HCT116 (cell line): ENCODE measurements at regions not wholly inside any gene's neighbourhood (a gene's known extent, or its start where the extent isn't known, plus 50 kb on each side); places are given as distances from the start of the nearest gene placed in this dataset.

Experiments
- ATAC-seq: fragments of 200-7000 bp; cut with Tn5 transposase; 2 replicates; pipeline ENCODE4 v1.9.1; 2020; ENCODE audit warnings: mild to moderate bottlenecking, moderate library complexity
- BruUV-seq: library from RNA; stranded (reverse); fragments of 400-500 nt; replicated peaks from 2 replicates; lab custom pipeline; 2021; lab: Mats Ljungman, UMichigan
- CTCF ChIA-PET: fragments of 300-600 bp; sonication (Branson Sonifier 250); formaldehyde crosslinking; loops from one replicate; lab custom pipeline; 2021; ENCODE audit warnings: antibody characterized with exemption; lab: Charles Lee
- POLR2A ChIA-PET: fragments of 300-600, 350-600 bp; sonication (Branson Sonifier 250); formaldehyde crosslinking; loops from one replicate; lab custom pipeline; 2021; ENCODE audit warnings: antibody characterized with exemption; lab: Charles Lee
- RAD21 ChIA-PET, 2 experiments: fragments of 300-600 bp; sonication (Branson Sonifier 250); formaldehyde crosslinking; loops; one replicate each; lab custom pipeline; 2023; ENCODE audit warnings: low total read pairs in 2 of 2; ENCODE audit not compliant: uncharacterized antibody in 2 of 2, unreplicated experiment in 2 of 2, low non-redundant PET in 1 of 2; lab: Charles Lee
- DNase-seq: peaks from one replicate; pipeline ENCODE4 v3.0.0-alpha.2; 2010; ENCODE audit warnings: low read depth, low spot score
- H2AFZ ChIP-seq: fragments of 200-600 bp; shearing (Covaris generic), sonication (generic); 2 replicates; pipeline ENCODE4 v1.6.1; 2017; ENCODE audit warnings: low read depth, mixed run types, mixed read lengths, antibody characterized with exemption, low read length; ENCODE audit not compliant: poor library complexity, severe bottlenecking
- H3K27ac ChIP-seq: 2 replicates; pipeline ENCODE4 v1.5.1; 2012; ENCODE audit warnings: low read depth, low read length
- H3K27me3 ChIP-seq: fragments of 200-600 bp; sonication (generic); 2 replicates; pipeline ENCODE4 v1.6.1; 2016; ENCODE audit warnings: mixed run types, low read length, mixed read lengths; ENCODE audit not compliant: insufficient read depth
- H3K36me3 ChIP-seq, 2 experiments: fragments of 200-500 bp in 1 of 2; fragments of 200-600 bp in 1 of 2; sonication (Bioruptor generic) in 1 of 2; sonication (generic) in 1 of 2; 2 replicates each; pipeline versions ENCODE4 v1.5.1 to v1.6.1; 2014 to 2016; ENCODE audit warnings: low read length in 2 of 2, inconsistent platforms in 1 of 2, mixed read lengths in 1 of 2, mixed run types in 1 of 2; ENCODE audit not compliant: insufficient read depth in 2 of 2, control insufficient read depth in 1 of 2
- H3K4me1 ChIP-seq, 2 experiments: fragments of 200-600 bp in 1 of 2; sonication (generic) in 1 of 2; 2 replicates each; pipeline versions ENCODE4 v1.5.1 to v1.6.1; 2012 to 2017; ENCODE audit warnings: low read length in 2 of 2, inconsistent platforms in 1 of 2, mild to moderate bottlenecking in 1 of 2, mixed read lengths in 1 of 2, mixed run types in 1 of 2, moderate library complexity in 1 of 2; ENCODE audit not compliant: insufficient read depth in 2 of 2, control insufficient read depth in 1 of 2
- H3K4me2 ChIP-seq: fragments of 200-600 bp; sonication (generic); 2 replicates; pipeline ENCODE4 v1.6.1; 2017; ENCODE audit warnings: mixed run types, low read length, mixed read lengths
- H3K4me3 ChIP-seq, 2 experiments: fragments of 200-600 bp in 1 of 2; sonication (generic) in 1 of 2; replicated peaks in 1 of 2; 2 replicates each; pipeline ENCODE4 v1.5.1; 2011 to 2016; ENCODE audit warnings: low read length in 2 of 2, control low read depth in 1 of 2, low read depth in 1 of 2, mild to moderate bottlenecking in 1 of 2, mixed read lengths in 1 of 2, mixed run types in 1 of 2
- H3K79me2 ChIP-seq: fragments of 200-600 bp; sonication (generic); 2 replicates; pipeline ENCODE4 v1.6.1; 2017; ENCODE audit warnings: mild to moderate bottlenecking, mixed run types, low read length, moderate library complexity, mixed read lengths; ENCODE audit not compliant: insufficient read depth
- H3K9ac ChIP-seq: fragments of 200-600 bp; sonication (generic); 2 replicates; pipeline ENCODE4 v1.6.1; 2016; ENCODE audit warnings: low read length, mixed read lengths
- H3K9me2 ChIP-seq: fragments of 200-600 bp; sonication (generic), shearing (Covaris generic); 2 replicates; pipeline ENCODE4 v1.6.1; 2017; ENCODE audit warnings: mixed run types, mild to moderate bottlenecking, moderate library complexity; ENCODE audit not compliant: insufficient read depth
- H3K9me3 ChIP-seq, 2 experiments: fragments of 200-500 bp in 1 of 2; fragments of 200-600 bp in 1 of 2; sonication (Bioruptor generic) in 1 of 2; sonication (generic) in 1 of 2; 2 replicates each; pipeline ENCODE4 v1.6.1; 2014 to 2017; ENCODE audit warnings: low read length in 2 of 2, mixed read lengths in 2 of 2, inconsistent platforms in 1 of 2, low read depth in 1 of 2, mild to moderate bottlenecking in 1 of 2, mixed run types in 1 of 2, moderate library complexity in 1 of 2; ENCODE audit not compliant: control insufficient read depth in 1 of 2, insufficient read depth in 1 of 2
- H4K20me1 ChIP-seq: fragments of 200-600 bp; sonication (generic), shearing (Covaris generic); 2 replicates; pipeline ENCODE4 v1.6.1; 2017; ENCODE audit warnings: mixed run types, mild to moderate bottlenecking, moderate library complexity; ENCODE audit not compliant: insufficient read depth
- ATF3 ChIP-seq: IDR thresholded peaks from 2 replicates; pipeline ENCODE4 v1.6.1; 2012
- CBX3 ChIP-seq: IDR thresholded peaks from 2 replicates; pipeline ENCODE4 v1.6.1; 2012; ENCODE audit warnings: low read depth
- CEBPB ChIP-seq: IDR thresholded peaks from 2 replicates; pipeline ENCODE4 v1.6.1; 2012; ENCODE audit warnings: low read depth
- CTCF ChIP-seq, 3 experiments: fragments of 200-600 bp in 1 of 3; sonication (generic) in 1 of 3; IDR thresholded peaks in 2 of 3; conservative IDR thresholded peaks in 1 of 3; 2 replicates each; pipeline ENCODE4 v1.5.1; 2012 to 2017; ENCODE audit warnings: low read depth in 2 of 3, low read length in 2 of 3, antibody characterized with exemption in 1 of 3, borderline replicate concordance in 1 of 3, control low read depth in 1 of 3, mild to moderate bottlenecking in 1 of 3, mixed read lengths in 1 of 3, mixed run types in 1 of 3, moderate library complexity in 1 of 3; ENCODE audit not compliant: insufficient read depth in 1 of 3
- ELF1 ChIP-seq: IDR thresholded peaks from 2 replicates; pipeline ENCODE4 v1.6.1; 2012; ENCODE audit warnings: low read depth, borderline replicate concordance
- EZH2phosphoT487 ChIP-seq: fragments of 200-600 bp; IDR thresholded peaks from 2 replicates; pipeline ENCODE4 v1.6.1; 2018; ENCODE audit warnings: antibody characterized with exemption, borderline replicate concordance
- JUND ChIP-seq: IDR thresholded peaks from 2 replicates; pipeline ENCODE4 v1.6.1; 2012
- MAX ChIP-seq: IDR thresholded peaks from 2 replicates; pipeline ENCODE4 v1.6.1; 2012
- POLR2A ChIP-seq: IDR thresholded peaks from 2 replicates; pipeline ENCODE4 v1.7.0; 2011; ENCODE audit warnings: borderline replicate concordance; ENCODE audit not compliant: insufficient read depth, insufficient read length; ENCODE audit errors: extremely low read depth
- REST ChIP-seq: IDR thresholded peaks from 2 replicates; pipeline ENCODE4 v1.6.1; 2012; ENCODE audit warnings: low read depth
- SIN3A ChIP-seq: IDR thresholded peaks from 2 replicates; pipeline ENCODE4 v1.6.1; 2012; ENCODE audit warnings: low read depth
- SP1 ChIP-seq: IDR thresholded peaks from 2 replicates; pipeline ENCODE4 v1.6.1; 2012; ENCODE audit warnings: low read depth
- TCF7L2 ChIP-seq: IDR thresholded peaks from 2 replicates; pipeline ENCODE4 v1.7.0; 2011; ENCODE audit warnings: borderline replicate concordance, inconsistent platforms; ENCODE audit not compliant: insufficient read depth, insufficient read length; ENCODE audit errors: extremely low read depth
- ZBTB33 ChIP-seq: IDR thresholded peaks from 2 replicates; pipeline ENCODE4 v1.6.1; 2011; ENCODE audit warnings: mild to moderate bottlenecking, low read length, moderate library complexity; ENCODE audit not compliant: insufficient replicate concordance; ENCODE audit errors: extremely low read depth
- ZFX ChIP-seq: fragments of 450-650 bp; IDR thresholded peaks from 2 replicates; pipeline ENCODE4 v1.6.1; 2017
- intact Hi-C: fragments of 100-400 bp; cut with micrococcal nuclease; formaldehyde crosslinking; loops from 2 replicates; pipeline ENCODE4 v1.10.0; 2022

- no peak for ATAC-seq
Observed at GRCh38 chr9:79242489-79242888, 329.3 kb upstream of the TLE4 start.

More at GRCh38 chr9:79242489-79242888, 329.3 kb upstream of the TLE4 start:
- Histone ChIP-seq H3K27ac (no peak overlapping the region), H3K4me2 (no peak overlapping the region), H3K4me3 (no peak overlapping the region), H3K4me1 (no peaks in the 10 kb centered on the region), H3K36me3 (no peaks in the 10 kb centered on the region), H3K27me3 (no peaks in the 10 kb centered on the region), H3K9me2 (no peaks in the 10 kb centered on the region), H3K79me2 (no peaks in the 10 kb centered on the region), H2AFZ (no peak overlapping the region), H4K20me1 (no peaks in the 10 kb centered on the region; the same call in 1 of the 2 replicates), H3K9ac (no peak overlapping the region), H3K9me3 (no peaks in the 10 kb centered on the region)
- no peak for DNase-seq
- ChIA-PET RAD21 (no interaction called here), POLR2A (no interaction called here), CTCF (no interaction called here)
- intact Hi-C loops, result no loop called here
- TF ChIP-seq CBX3 (no peak), TCF7L2 (no peak), EZH2phosphoT487 (no peak), SIN3A (no peak), JUND (no peak), POLR2A (no peak), ATF3 (no peak), REST (no peak), SP1 (no peak), MAX (no peak), ELF1 (no peak), ZBTB33 (no peak), CTCF (IDR thresholded peaks at IDR 0.05 in 2 of 3, conservative IDR thresholded peaks at IDR 0.05 in 1 of 3; ENCODE audit: borderline replicate concordance in 1 of 3, insufficient read depth in 1 of 3, low read depth in 2 of 3, low read length in 2 of 3) (no peak), ZFX (no peak), CEBPB (no peak)
- no TSS peak for BruUV-seq
